ENCODE measurements at regions not wholly inside any gene's neighbourhood (a gene's known extent, or its start where the extent isn't known, plus 50 kb on each side); places are given as distances from the start of the nearest gene placed in this dataset.

DNA sequence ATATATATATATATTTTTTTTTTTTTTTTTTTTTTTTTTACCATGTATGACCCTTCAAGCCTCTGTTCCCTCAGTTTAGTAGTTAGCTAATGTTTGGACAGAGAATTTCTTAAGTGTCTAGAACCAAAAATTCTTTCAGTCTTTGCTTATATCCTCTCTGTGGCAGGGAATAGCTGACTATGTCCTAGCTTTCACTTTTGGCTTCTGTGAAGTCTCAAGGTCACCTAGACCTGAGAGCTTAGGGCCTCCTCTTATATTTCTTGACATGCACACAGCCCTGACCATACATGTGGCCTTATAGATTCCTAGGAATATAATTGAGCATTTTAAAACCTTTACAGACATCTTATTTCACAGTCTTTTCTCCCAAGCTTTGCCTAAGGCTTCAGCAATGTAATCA is 930.8 kb upstream of the CDH9 start:
- H3K4me3 Mint-ChIP-seq = no peak overlapping the region
- Histone ChIP-seq H3K27me3 (no peaks in the 10 kb centered on the region), H3K79me2 (ENCODE audit: low read depth) (no peaks in the 10 kb centered on the region), H3K4me2 (no peak overlapping the region), H3F3A (ENCODE audit: low read depth) (no peaks in the 10 kb centered on the region), H3K9ac (no peak overlapping the region), H3K9me3 (ENCODE audit: low read depth) (no peaks in the 10 kb centered on the region), H3K36me3 (no peaks in the 10 kb centered on the region), H3K4me1 (no peaks in the 10 kb centered on the region), H4K20me1 (ENCODE audit: low read depth) (no peaks in the 10 kb centered on the region), H3K4me3 (no peak overlapping the region), H2AFZ (replicated peaks) (no peak overlapping the region), H3K27ac (no peak overlapping the region)
- peaks cover 2% of the 10 kb centered on the region for H3K27me3 Mint-ChIP-seq (ENCODE audit: insufficient read depth, low read depth)
- H3K9me3 Mint-ChIP-seq = peaks cover 9% of the 10 kb centered on the region
- peaks cover 3% of the 10 kb centered on the region for H3K36me3 Mint-ChIP-seq
- no peak overlapping the region for H3K27ac Mint-ChIP-seq
- TF ChIP-seq EZH2phosphoT487 (IDR thresholded peaks at IDR 0.05) = no peak
- TF ChIP-seq EZH2 (IDR thresholded peaks at IDR 0.05) = no peak
- TF ChIP-seq, protein P1, sequence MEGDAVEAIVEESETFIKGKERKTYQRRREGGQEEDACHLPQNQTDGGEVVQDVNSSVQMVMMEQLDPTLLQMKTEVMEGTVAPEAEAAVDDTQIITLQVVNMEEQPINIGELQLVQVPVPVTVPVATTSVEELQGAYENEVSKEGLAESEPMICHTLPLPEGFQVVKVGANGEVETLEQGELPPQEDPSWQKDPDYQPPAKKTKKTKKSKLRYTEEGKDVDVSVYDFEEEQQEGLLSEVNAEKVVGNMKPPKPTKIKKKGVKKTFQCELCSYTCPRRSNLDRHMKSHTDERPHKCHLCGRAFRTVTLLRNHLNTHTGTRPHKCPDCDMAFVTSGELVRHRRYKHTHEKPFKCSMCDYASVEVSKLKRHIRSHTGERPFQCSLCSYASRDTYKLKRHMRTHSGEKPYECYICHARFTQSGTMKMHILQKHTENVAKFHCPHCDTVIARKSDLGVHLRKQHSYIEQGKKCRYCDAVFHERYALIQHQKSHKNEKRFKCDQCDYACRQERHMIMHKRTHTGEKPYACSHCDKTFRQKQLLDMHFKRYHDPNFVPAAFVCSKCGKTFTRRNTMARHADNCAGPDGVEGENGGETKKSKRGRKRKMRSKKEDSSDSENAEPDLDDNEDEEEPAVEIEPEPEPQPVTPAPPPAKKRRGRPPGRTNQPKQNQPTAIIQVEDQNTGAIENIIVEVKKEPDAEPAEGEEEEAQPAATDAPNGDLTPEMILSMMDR (IDR thresholded peaks at IDR 0.05) = no peak
- no peaks in the 10 kb centered on the region for H3K4me1 Mint-ChIP-seq
- DNase-seq (ENCODE audit: low spot score) = no peak

DNA sequence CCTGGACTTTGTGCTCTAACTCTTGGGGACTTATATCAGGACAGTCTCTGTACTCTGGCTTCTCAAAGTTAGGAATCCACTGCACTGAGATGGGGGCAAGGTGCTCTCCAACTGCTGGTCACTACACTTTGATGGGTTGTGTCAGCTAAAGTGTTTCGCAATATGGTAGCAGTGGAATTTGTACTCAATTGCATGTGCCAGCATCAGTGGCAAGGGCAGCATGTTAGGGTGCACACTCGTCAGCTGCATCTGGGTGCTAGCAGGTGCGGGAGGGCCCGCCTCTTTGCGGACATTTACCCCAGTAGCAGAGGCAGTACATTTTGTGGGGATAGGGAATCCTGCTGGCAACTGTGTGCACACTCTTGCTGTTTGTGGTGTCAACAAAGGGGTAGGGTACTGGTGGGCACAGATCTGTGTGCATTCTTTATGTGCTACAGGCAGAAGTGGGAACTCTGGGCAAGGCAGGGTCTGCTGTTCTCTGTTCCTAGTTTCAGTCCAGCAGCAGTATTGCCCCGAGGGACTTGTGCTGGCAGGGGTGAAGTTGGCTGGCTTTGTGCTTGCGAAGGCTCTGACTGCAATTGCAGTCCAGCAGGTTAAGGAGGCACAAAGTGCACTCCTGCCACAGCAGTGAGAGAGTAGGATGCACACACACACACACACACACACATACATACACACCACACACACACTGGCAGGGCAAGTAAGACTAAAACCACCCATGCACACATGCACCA is 924.8 kb upstream of the CDH9 start:
- Histone ChIP-seq H3K4me2 (no peak overlapping the region), H4K20me1 (ENCODE audit: low read depth) (no peaks in the 10 kb centered on the region), H3K9ac (no peak overlapping the region), H3K27me3 (no peaks in the 10 kb centered on the region), H3K36me3 (no peaks in the 10 kb centered on the region), H3K4me3 (no peak overlapping the region), H3K79me2 (ENCODE audit: low read depth) (no peaks in the 10 kb centered on the region), H3K4me1 (no peaks in the 10 kb centered on the region), H3K27ac (no peak overlapping the region), H3K9me3 (ENCODE audit: low read depth) (no peaks in the 10 kb centered on the region), H2AFZ (replicated peaks) (no peak overlapping the region), H3F3A (ENCODE audit: low read depth) (no peaks in the 10 kb centered on the region)
- Mint-ChIP-seq H3K27me3 (ENCODE audit: insufficient read depth, low read depth) (peaks cover 2% of the 10 kb centered on the region), H3K36me3 (peaks cover 3% of the 10 kb centered on the region), H3K9me3 (peaks cover 11% of the 10 kb centered on the region), H3K4me3 (no peak overlapping the region), H3K27ac (no peak overlapping the region), H3K4me1 (no peaks in the 10 kb centered on the region)
- TF ChIP-seq EZH2phosphoT487 (IDR thresholded peaks at IDR 0.05) = no peak
- TF ChIP-seq EZH2 (IDR thresholded peaks at IDR 0.05) = no peak
- TF ChIP-seq, protein P1 (IDR thresholded peaks at IDR 0.05) = no peak
- DNase-seq (ENCODE audit: low spot score) = no peak

DNA sequence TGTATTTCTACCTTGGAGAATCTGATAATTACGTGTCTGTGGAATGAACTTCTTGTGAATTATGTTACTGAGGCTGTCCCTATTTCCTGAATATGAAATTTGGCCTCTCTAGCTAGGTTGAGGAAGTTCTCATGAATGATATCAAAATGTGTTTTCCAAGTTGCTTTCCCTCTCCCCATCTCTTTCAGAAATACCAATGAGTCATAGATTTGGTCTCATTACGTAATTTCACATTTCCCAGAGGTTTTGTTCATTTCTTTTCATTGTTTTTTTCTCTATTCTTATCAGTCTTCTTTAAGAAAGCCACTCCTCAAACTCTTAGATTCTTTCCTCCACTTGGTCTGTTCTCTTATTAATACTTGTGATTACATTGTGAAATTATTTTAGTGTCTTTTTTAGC is 923.8 kb upstream of the CDH9 start:
- peaks cover 3% of the 10 kb centered on the region for H3K36me3 Mint-ChIP-seq
- H3K27me3 Mint-ChIP-seq (ENCODE audit: insufficient read depth, low read depth) = peaks cover 2% of the 10 kb centered on the region
- Histone ChIP-seq H3F3A (ENCODE audit: low read depth) (no peaks in the 10 kb centered on the region), H3K27me3 (no peaks in the 10 kb centered on the region), H3K9ac (no peak overlapping the region), H3K4me1 (no peaks in the 10 kb centered on the region), H3K36me3 (no peaks in the 10 kb centered on the region), H3K4me3 (no peak overlapping the region), H3K27ac (no peak overlapping the region), H3K79me2 (ENCODE audit: low read depth) (no peaks in the 10 kb centered on the region), H2AFZ (replicated peaks) (no peak overlapping the region), H4K20me1 (ENCODE audit: low read depth) (no peaks in the 10 kb centered on the region), H3K4me2 (no peak overlapping the region), H3K9me3 (ENCODE audit: low read depth) (no peaks in the 10 kb centered on the region)
- H3K4me1 Mint-ChIP-seq = no peaks in the 10 kb centered on the region
- TF ChIP-seq EZH2 (IDR thresholded peaks at IDR 0.05) (no peak), EZH2phosphoT487 (IDR thresholded peaks at IDR 0.05) (no peak)
- TF ChIP-seq, protein P1 (IDR thresholded peaks at IDR 0.05) = no peak
- H3K4me3 Mint-ChIP-seq = no peak overlapping the region
- no peak overlapping the region for H3K27ac Mint-ChIP-seq
- no peak for DNase-seq (ENCODE audit: low spot score)
- H3K9me3 Mint-ChIP-seq = peaks cover 11% of the 10 kb centered on the region
